ENCODE measurements at regions not wholly inside any gene's neighbourhood (a gene's known extent, or its start where the extent isn't known, plus 50 kb on each side); places are given as distances from the start of the nearest gene placed in this dataset.

GRCh38 chr18:39784541-39784940 is 2170.5 kb upstream of the PIK3C3 start:
- no peaks in the 10 kb centered on the region for H3K9me3 ChIP-seq
- H3K4me2 ChIP-seq = no peak overlapping the region
- no peaks in the 10 kb centered on the region for H3K27me3 ChIP-seq
- no peaks in the 10 kb centered on the region for H3K36me3 ChIP-seq
- no peaks in the 10 kb centered on the region for H3K4me1 ChIP-seq
- H3K27ac ChIP-seq = no peak overlapping the region
- no peak overlapping the region for H3K4me3 ChIP-seq
- H3K9ac ChIP-seq = no peak overlapping the region
- no peaks in the 10 kb centered on the region for H4K20me1 ChIP-seq
- TF ChIP-seq Cebpa-rat (IDR thresholded peaks at IDR 0.05) = no peak

GRCh38 chr18:39781565-39781964 is 2173.5 kb upstream of the PIK3C3 start:
- Histone ChIP-seq H4K20me1 (no peaks in the 10 kb centered on the region), H3K4me1 (no peaks in the 10 kb centered on the region), H3K4me2 (no peak overlapping the region), H3K27me3 (no peaks in the 10 kb centered on the region), H3K27ac (no peak overlapping the region), H3K4me3 (no peak overlapping the region), H3K36me3 (no peaks in the 10 kb centered on the region), H3K9me3 (no peaks in the 10 kb centered on the region), H3K9ac (no peak overlapping the region)
- no peak for TF ChIP-seq Cebpa-rat (IDR thresholded peaks at IDR 0.05)

GRCh38 chr18:39780774-39781173 is 2174.3 kb upstream of the PIK3C3 start:
- Histone ChIP-seq H3K4me2 (no peak overlapping the region), H3K4me3 (no peak overlapping the region), H3K9me3 (no peaks in the 10 kb centered on the region), H3K9ac (no peak overlapping the region), H3K27me3 (no peaks in the 10 kb centered on the region), H3K4me1 (no peaks in the 10 kb centered on the region), H4K20me1 (no peaks in the 10 kb centered on the region), H3K27ac (no peak overlapping the region), H3K36me3 (no peaks in the 10 kb centered on the region)
- TF ChIP-seq Cebpa-rat (IDR thresholded peaks at IDR 0.05) = no peak

GRCh38 chr18:39779926-39780325 is 2175.1 kb upstream of the PIK3C3 start:
- H3K4me2 ChIP-seq = no peak overlapping the region
- H3K9ac ChIP-seq = no peak overlapping the region
- H3K4me1 ChIP-seq = no peaks in the 10 kb centered on the region
- no peaks in the 10 kb centered on the region for H3K27me3 ChIP-seq
- H3K4me3 ChIP-seq = no peak overlapping the region
- H3K36me3 ChIP-seq = no peaks in the 10 kb centered on the region
- no peaks in the 10 kb centered on the region for H3K9me3 ChIP-seq
- H3K27ac ChIP-seq = no peak overlapping the region
- TF ChIP-seq Cebpa-rat (IDR thresholded peaks at IDR 0.05) = no peak
- H4K20me1 ChIP-seq = no peaks in the 10 kb centered on the region

- H3K9ac ChIP-seq = no peak overlapping the region
- no peaks in the 10 kb centered on the region for H3K27me3 ChIP-seq
- H3K4me1 ChIP-seq = no peaks in the 10 kb centered on the region
- no peaks in the 10 kb centered on the region for H3K36me3 ChIP-seq
- H4K20me1 ChIP-seq = no peaks in the 10 kb centered on the region
- no peak for TF ChIP-seq Cebpa-rat (IDR thresholded peaks at IDR 0.05)
- no peak overlapping the region for H3K4me3 ChIP-seq
- H3K9me3 ChIP-seq = no peaks in the 10 kb centered on the region
- no peak overlapping the region for H3K27ac ChIP-seq
- no peak overlapping the region for H3K4me2 ChIP-seq
These were observed 2178.3 kb upstream of the PIK3C3 start for GRCh38 chr18:39776766-39777165.

GRCh38 chr18:39774957-39775598 is 2180.0 kb upstream of the PIK3C3 start:
- H3K9me3 ChIP-seq = no peaks in the 10 kb centered on the region
- H3K4me1 ChIP-seq = no peaks in the 10 kb centered on the region
- no peak overlapping the region for H3K4me3 ChIP-seq
- H3K27ac ChIP-seq = no peak overlapping the region
- no peaks in the 10 kb centered on the region for H4K20me1 ChIP-seq
- no peak overlapping the region for H3K9ac ChIP-seq
- TF ChIP-seq Cebpa-rat (IDR thresholded peaks at IDR 0.05) = no peak
- H3K27me3 ChIP-seq = no peaks in the 10 kb centered on the region
- no peaks in the 10 kb centered on the region for H3K36me3 ChIP-seq
- no peak overlapping the region for H3K4me2 ChIP-seq

- H3K36me3 ChIP-seq = no peaks in the 10 kb centered on the region
- H3K4me1 ChIP-seq = no peaks in the 10 kb centered on the region
- no peak overlapping the region for H3K9ac ChIP-seq
- no peak overlapping the region for H3K4me2 ChIP-seq
- no peaks in the 10 kb centered on the region for H3K9me3 ChIP-seq
- H3K27me3 ChIP-seq = no peaks in the 10 kb centered on the region
- H3K4me3 ChIP-seq = no peak overlapping the region
- no peak overlapping the region for H3K27ac ChIP-seq
- TF ChIP-seq Cebpa-rat (IDR thresholded peaks at IDR 0.05) = no peak
- H4K20me1 ChIP-seq = no peaks in the 10 kb centered on the region
These were observed 2181.4 kb upstream of the PIK3C3 start for GRCh38 chr18:39773646-39774045.

- Histone ChIP-seq H3K27me3 (no peaks in the 10 kb centered on the region), H3K36me3 (no peaks in the 10 kb centered on the region), H3K27ac (no peak overlapping the region), H4K20me1 (no peaks in the 10 kb centered on the region), H3K4me2 (no peak overlapping the region), H3K9ac (no peak overlapping the region), H3K4me3 (no peak overlapping the region), H3K9me3 (no peaks in the 10 kb centered on the region), H3K4me1 (no peaks in the 10 kb centered on the region)
- no peak for TF ChIP-seq Cebpa-rat (IDR thresholded peaks at IDR 0.05)
These were observed 2182.7 kb upstream of the PIK3C3 start for GRCh38 chr18:39772155-39772919.

- Histone ChIP-seq H3K9me3 (no peaks in the 10 kb centered on the region), H4K20me1 (no peaks in the 10 kb centered on the region), H3K36me3 (no peaks in the 10 kb centered on the region), H3K27ac (no peak overlapping the region), H3K27me3 (no peaks in the 10 kb centered on the region), H3K9ac (no peak overlapping the region), H3K4me2 (no peak overlapping the region), H3K4me1 (no peaks in the 10 kb centered on the region), H3K4me3 (no peak overlapping the region)
- TF ChIP-seq Cebpa-rat (IDR thresholded peaks at IDR 0.05) = no peak
These were observed 2184.6 kb upstream of the PIK3C3 start for GRCh38 chr18:39770399-39770798.

- Histone ChIP-seq H3K4me1 (no peaks in the 10 kb centered on the region), H4K20me1 (no peaks in the 10 kb centered on the region), H3K4me2 (no peak overlapping the region), H3K9me3 (no peaks in the 10 kb centered on the region), H3K27ac (no peak overlapping the region), H3K4me3 (no peak overlapping the region), H3K36me3 (no peaks in the 10 kb centered on the region), H3K9ac (no peak overlapping the region), H3K27me3 (no peaks in the 10 kb centered on the region)
- TF ChIP-seq Cebpa-rat (IDR thresholded peaks at IDR 0.05) = no peak
These were observed 2190.2 kb upstream of the PIK3C3 start for GRCh38 chr18:39764873-39765272.
